PC-3 (cell line): ENCODE measurements at regions not wholly inside any gene's neighbourhood (a gene's known extent, or its start where the extent isn't known, plus 50 kb on each side); places are given as distances from the start of the nearest gene placed in this dataset.
A peak's percentile ranks its signal among the peaks of the same experiment; 100 is the strongest.

Experiments used
- ATAC-seq: fragments of 200-7000 bp; cut with Tn5 transposase; 2 replicates; pipeline ENCODE4 v1.9.1; 2020; ENCODE audit warnings: mild to moderate bottlenecking, moderate library complexity
- BruUV-seq: library from RNA; stranded (reverse); fragments of 400-500 nt; replicated peaks from 2 replicates; lab custom pipeline; 2021; lab: Mats Ljungman, UMichigan
- CTCF ChIA-PET: fragments of 300-600 bp; sonication (Branson Sonifier 250); formaldehyde crosslinking; loops from one replicate; lab custom pipeline; 2022; ENCODE audit warnings: antibody characterized with exemption; lab: Charles Lee
- POLR2A ChIA-PET: fragments of 300-600 bp; sonication (Branson Sonifier 250); formaldehyde crosslinking; loops from one replicate; lab custom pipeline; 2022; ENCODE audit warnings: antibody characterized with exemption; ENCODE audit not compliant: unreplicated experiment; lab: Charles Lee
- DNase-seq: peaks from one replicate; pipeline ENCODE4 v3.0.0-alpha.2; 2015
- H2AFZ ChIP-seq: fragments of 300-600 bp; sonication (generic); 2 replicates; pipeline ENCODE4 v1.6.0; 2016; ENCODE audit warnings: antibody characterized with exemption, low read length
- H3F3A ChIP-seq: fragments of 300-600 bp; sonication (generic); one replicate; pipeline ENCODE4 v1.6.0; 2017; ENCODE audit warnings: antibody characterized with exemption, low read length, control low read depth, mild to moderate bottlenecking; ENCODE audit not compliant: unreplicated experiment
- H3K27ac ChIP-seq: fragments of 300-600 bp; sonication (generic); 2 replicates; pipeline ENCODE4 v1.5.1; 2016; ENCODE audit warnings: mild to moderate bottlenecking, low read length
- H3K27me3 ChIP-seq: fragments of 300-600 bp; sonication (generic); 2 replicates; pipeline ENCODE4 v1.6.1; 2016; ENCODE audit warnings: low read length, mixed read lengths
- H3K36me3 ChIP-seq: fragments of 300-600 bp; sonication (generic); 2 replicates; pipeline ENCODE4 v1.6.1; 2016; ENCODE audit warnings: low read depth, mixed run types, low read length, mixed read lengths
- H3K4me1 ChIP-seq: fragments of 300-600 bp; sonication (generic); 2 replicates; pipeline ENCODE4 v1.5.1; 2016; ENCODE audit warnings: low read length; ENCODE audit not compliant: insufficient read depth
- H3K4me2 ChIP-seq: fragments of 300-600 bp; sonication (generic); 2 replicates; pipeline ENCODE4 v1.6.0; 2016; ENCODE audit warnings: low read length
- H3K4me3 ChIP-seq: fragments of 300-600 bp; sonication (generic); 2 replicates; pipeline ENCODE4 v1.5.1; 2016; ENCODE audit warnings: mild to moderate bottlenecking, low read length, mixed read lengths
- H3K79me2 ChIP-seq: fragments of 300-600 bp; sonication (generic); 2 replicates; pipeline ENCODE4 v1.6.1; 2017; ENCODE audit warnings: low read length, mixed read lengths
- H3K9ac ChIP-seq: fragments of 300-600 bp; sonication (generic); 2 replicates; pipeline ENCODE4 v1.6.0; 2016; ENCODE audit warnings: mild to moderate bottlenecking, low read length
- H3K9me2 ChIP-seq: fragments of 300-600 bp; sonication (generic); replicated peaks from 2 replicates; pipeline ENCODE4 v1.6.1; 2016; ENCODE audit warnings: mixed run types, low read length, mixed read lengths
- H3K9me3 ChIP-seq: fragments of 300-600 bp; sonication (generic); 2 replicates; pipeline ENCODE4 v1.6.1; 2016; ENCODE audit warnings: low read length, mixed read lengths
- H4K20me1 ChIP-seq: fragments of 300-600 bp; sonication (generic); 2 replicates; pipeline ENCODE4 v1.6.1; 2016; ENCODE audit warnings: low read length, mixed read lengths
- EZH2 ChIP-seq: fragments of 300-600 bp; sonication (generic); IDR thresholded peaks from one replicate; pipeline ENCODE4 v1.6.1; 2017; ENCODE audit warnings: antibody characterized with exemption, mild to moderate bottlenecking, low read length; ENCODE audit not compliant: unreplicated experiment
- EZH2phosphoT487 ChIP-seq: fragments of 300-600 bp; sonication (generic); IDR thresholded peaks from 2 replicates; pipeline ENCODE4 v1.6.1; 2018; ENCODE audit warnings: mild to moderate bottlenecking, antibody characterized with exemption, low read length, borderline replicate concordance
- intact Hi-C: fragments of 100-400 bp; cut with micrococcal nuclease; formaldehyde crosslinking; loops from 2 replicates; pipeline ENCODE4 v1.9.0; 2023
- TF ChIP-seq, protein P1 (sequence below): fragments of 300-600 bp; sonication (generic); conservative IDR thresholded peaks from 2 replicates; pipeline ENCODE4 v1.5.1; 2017; ENCODE audit warnings: antibody characterized with exemption, low read depth, mild to moderate bottlenecking, low read length

GRCh38 chr2:234373481-234374149 lies 123.3 kb downstream of the ARL4C start:
- Histone ChIP-seq H3K79me2 (no peaks in the 10 kb centered on the region), H3K4me1 (peaks cover 24% of the 10 kb centered on the region), H3K4me3 (no peak overlapping the region), H4K20me1 (no peaks in the 10 kb centered on the region), H3K4me2 (no peak overlapping the region), H3K9me3 (no peaks in the 10 kb centered on the region), H3K9ac (no peak overlapping the region), H2AFZ (no peak overlapping the region), H3K27me3 (no peaks in the 10 kb centered on the region), H3F3A (no peaks in the 10 kb centered on the region), H3K36me3 (no peaks in the 10 kb centered on the region), H3K9me2 (no peaks in the 10 kb centered on the region), H3K27ac (no peak overlapping the region)
- DNase-seq, result no peak
- ChIA-PET CTCF (no interaction called here), POLR2A (no interaction called here)
- ATAC-seq, result no peak
- TF ChIP-seq, protein P1, sequence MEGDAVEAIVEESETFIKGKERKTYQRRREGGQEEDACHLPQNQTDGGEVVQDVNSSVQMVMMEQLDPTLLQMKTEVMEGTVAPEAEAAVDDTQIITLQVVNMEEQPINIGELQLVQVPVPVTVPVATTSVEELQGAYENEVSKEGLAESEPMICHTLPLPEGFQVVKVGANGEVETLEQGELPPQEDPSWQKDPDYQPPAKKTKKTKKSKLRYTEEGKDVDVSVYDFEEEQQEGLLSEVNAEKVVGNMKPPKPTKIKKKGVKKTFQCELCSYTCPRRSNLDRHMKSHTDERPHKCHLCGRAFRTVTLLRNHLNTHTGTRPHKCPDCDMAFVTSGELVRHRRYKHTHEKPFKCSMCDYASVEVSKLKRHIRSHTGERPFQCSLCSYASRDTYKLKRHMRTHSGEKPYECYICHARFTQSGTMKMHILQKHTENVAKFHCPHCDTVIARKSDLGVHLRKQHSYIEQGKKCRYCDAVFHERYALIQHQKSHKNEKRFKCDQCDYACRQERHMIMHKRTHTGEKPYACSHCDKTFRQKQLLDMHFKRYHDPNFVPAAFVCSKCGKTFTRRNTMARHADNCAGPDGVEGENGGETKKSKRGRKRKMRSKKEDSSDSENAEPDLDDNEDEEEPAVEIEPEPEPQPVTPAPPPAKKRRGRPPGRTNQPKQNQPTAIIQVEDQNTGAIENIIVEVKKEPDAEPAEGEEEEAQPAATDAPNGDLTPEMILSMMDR, result no peak
- no peak for TF ChIP-seq EZH2
- no peak for TF ChIP-seq EZH2phosphoT487
- intact Hi-C loops, result no loop called here
- no TSS peak for BruUV-seq

GRCh38 chr2:234373060-234373459 lies 123.8 kb downstream of the ARL4C start:
- intact Hi-C loops, result no loop called here
- POLR2A ChIA-PET, result no interaction called here

GRCh38 chr2:234372506-234372905 lies 124.4 kb downstream of the ARL4C start:
- Histone ChIP-seq H3K9ac (no peak overlapping the region), H3K9me2 (no peaks in the 10 kb centered on the region), H3K9me3 (no peaks in the 10 kb centered on the region), H3K27ac (no peak overlapping the region), H3K36me3 (no peaks in the 10 kb centered on the region), H3K79me2 (no peaks in the 10 kb centered on the region), H3K4me2 (peak overlapping the region; percentile 58), H2AFZ (peak overlapping the region; percentile 66), H3K27me3 (no peaks in the 10 kb centered on the region), H4K20me1 (no peaks in the 10 kb centered on the region), H3K4me1 (peaks cover 35% of the 10 kb centered on the region), H3F3A (peaks cover 6% of the 10 kb centered on the region), H3K4me3 (no peak overlapping the region)
- intact Hi-C loops, result no loop called here
- DNase-seq, result no peak
- ChIA-PET POLR2A (no interaction called here), CTCF (no interaction called here)
- no TSS peak for BruUV-seq
- TF ChIP-seq, protein P1, result no peak
- no peak for TF ChIP-seq EZH2
- ATAC-seq, result no peak

More at GRCh38 chr2:234373060-234373459, 123.8 kb downstream of the ARL4C start:
- H3K4me2 ChIP-seq, result no peak overlapping the region
- no peak overlapping the region for H3K9ac ChIP-seq
- H3K4me3 ChIP-seq, result no peak overlapping the region
- no peak for DNase-seq
- TF ChIP-seq, protein P1, result no peak
- TF ChIP-seq EZH2phosphoT487, result no peak
- no peak for TF ChIP-seq EZH2
- H3K36me3 ChIP-seq, result no peaks in the 10 kb centered on the region
- BruUV-seq, result no TSS peak
- H2AFZ ChIP-seq, result 0 out of 2 replicates have a peak overlapping the region, but pooled peaks have one; percentile 3
- H3K4me1 ChIP-seq, result peaks cover 29% of the 10 kb centered on the region
- H3K27me3 ChIP-seq, result no peaks in the 10 kb centered on the region
- no peaks in the 10 kb centered on the region for H3K9me3 ChIP-seq
- no peaks in the 10 kb centered on the region for H3K9me2 ChIP-seq
- H3K27ac ChIP-seq, result no peak overlapping the region
- no peak for ATAC-seq
- no peaks in the 10 kb centered on the region for H3K79me2 ChIP-seq
- H4K20me1 ChIP-seq, result no peaks in the 10 kb centered on the region
- CTCF ChIA-PET, result no interaction called here
- peaks cover 5% of the 10 kb centered on the region for H3F3A ChIP-seq
